Endothelial cell of umbilical vein (primary cell): ENCODE measurements at regions not wholly inside any gene's neighbourhood (a gene's known extent, or its start where the extent isn't known, plus 50 kb on each side); places are given as distances from the start of the nearest gene placed in this dataset.

Source experiments
- BruUV-seq: library from RNA; stranded (reverse); fragments of 400-500 nt; replicated peaks from 2 replicates; lab custom pipeline; 2021; lab: Mats Ljungman, UMichigan
- CTCF ChIA-PET: fragments of 300-600, 350-600 bp; sonication (Branson Sonifier 250); formaldehyde crosslinking; loops from one replicate; lab custom pipeline; 2021; ENCODE audit warnings: antibody characterized with exemption, inconsistent platforms; lab: Charles Lee
- POLR2A ChIA-PET: fragments of 300-600, 350-600 bp; sonication (Branson Sonifier 250); formaldehyde crosslinking; loops from one replicate; lab custom pipeline; 2021; ENCODE audit warnings: antibody characterized with exemption, inconsistent platforms; lab: Charles Lee
- DNase-seq: peaks from one replicate; pipeline ENCODE4 v3.0.0-alpha.2; 2011; ENCODE audit warnings: low read depth, low spot score
- FAIRE-seq: peaks from 2 replicates; lab custom pipeline; 2011; peaks lifted over from hg19 to GRCh38; lab: Jason Lieb, UNC
- H2AFZ ChIP-seq: 2 replicates; pipeline ENCODE4 v1.6.0; 2012; ENCODE audit warnings: low read depth, low read length, control low read depth, inconsistent platforms
- H3K27ac ChIP-seq: 2 replicates; pipeline ENCODE4 v1.5.1; 2011; ENCODE audit warnings: low read depth, mild to moderate bottlenecking, control low read depth, low read length, moderate library complexity; ENCODE audit not compliant: insufficient read depth
- H3K27me3 ChIP-seq, 2 experiments: 2 replicates each; pipeline versions ENCODE4 v1.6.0 to v1.6.1; 2011; ENCODE audit warnings: low read length in 2 of 2, mixed read lengths in 1 of 2; ENCODE audit not compliant: control insufficient read depth in 2 of 2, insufficient read depth in 2 of 2
- H3K36me3 ChIP-seq, 2 experiments: 2 replicates in 1 of 2; 3 replicates in 1 of 2; pipeline ENCODE4 v1.5.1; 2011; ENCODE audit warnings: low read length in 2 of 2, mild to moderate bottlenecking in 1 of 2, moderate library complexity in 1 of 2; ENCODE audit not compliant: control insufficient read depth in 2 of 2, insufficient read depth in 2 of 2; ENCODE audit errors: extremely low read depth in 1 of 2
- H3K4me1 ChIP-seq: 3 replicates; pipeline ENCODE4 v1.5.1; 2011; ENCODE audit warnings: mild to moderate bottlenecking, low read length; ENCODE audit not compliant: control insufficient read depth, insufficient read depth; ENCODE audit errors: extremely low read depth
- H3K4me2 ChIP-seq: 2 replicates; pipeline ENCODE4 v1.6.1; 2011; ENCODE audit warnings: low read length, control low read depth, mixed read lengths; ENCODE audit not compliant: insufficient read depth
- H3K4me3 ChIP-seq, 3 experiments: fragments of 200-600 bp in 1 of 3; sonication (generic), shearing (Covaris generic) in 1 of 3; replicated peaks in 1 of 3; 2 replicates each; pipeline ENCODE4 v1.5.1; 2011 to 2016; ENCODE audit warnings: control low read depth in 3 of 3, low read length in 3 of 3, mild to moderate bottlenecking in 2 of 3, inconsistent platforms in 1 of 3, low read depth in 1 of 3, moderate library complexity in 1 of 3; ENCODE audit not compliant: insufficient read depth in 1 of 3
- H3K79me2 ChIP-seq: 2 replicates; pipeline ENCODE4 v1.6.0; 2012; ENCODE audit warnings: low read length, inconsistent platforms; ENCODE audit not compliant: control insufficient read depth, insufficient read depth
- H3K9ac ChIP-seq: replicated peaks from 2 replicates; pipeline ENCODE3; 2011; ENCODE audit warnings: low read length, control low read depth; ENCODE audit not compliant: insufficient read depth; ENCODE audit errors: extremely low read depth
- H3K9me1 ChIP-seq: replicated peaks from 3 replicates; pipeline ENCODE4 v1.6.0; 2011; ENCODE audit warnings: mild to moderate bottlenecking, low read length; ENCODE audit not compliant: control insufficient read depth, insufficient read depth; ENCODE audit errors: extremely low read depth
- H3K9me3 ChIP-seq: replicated peaks from 2 replicates; pipeline ENCODE4 v1.5.1; 2012; ENCODE audit warnings: low read length, inconsistent platforms; ENCODE audit not compliant: control insufficient read depth, insufficient read depth
- H4K20me1 ChIP-seq: replicated peaks from 2 replicates; pipeline ENCODE3; 2011; ENCODE audit warnings: mild to moderate bottlenecking, low read length; ENCODE audit not compliant: control insufficient read depth, insufficient read depth; ENCODE audit errors: extremely low read depth
- EZH2 ChIP-seq: IDR thresholded peaks from 2 replicates; pipeline ENCODE4 v1.6.1; 2012; ENCODE audit warnings: borderline replicate concordance, low read depth, mild to moderate bottlenecking, moderate library complexity, low read length, inconsistent platforms; ENCODE audit not compliant: severe bottlenecking
- FOS ChIP-seq: IDR thresholded peaks from 2 replicates; pipeline ENCODE4 v1.6.1; 2011; ENCODE audit warnings: mild to moderate bottlenecking, low read length, moderate library complexity, borderline replicate concordance; ENCODE audit not compliant: insufficient read depth
- GATA2 ChIP-seq: IDR thresholded peaks from 2 replicates; pipeline ENCODE4 v1.7.0; 2011; ENCODE audit warnings: low read depth, mild to moderate bottlenecking, moderate library complexity, mixed read lengths, low read length; ENCODE audit not compliant: insufficient read length, insufficient read depth
- JUN ChIP-seq: IDR thresholded peaks from 2 replicates; pipeline ENCODE4 v1.6.1; 2011; ENCODE audit warnings: borderline replicate concordance, low read depth; ENCODE audit not compliant: insufficient read length, insufficient read depth
- MYC ChIP-seq: IDR thresholded peaks from one replicate; pipeline ENCODE4 v1.6.1; 2011; ENCODE audit warnings: mild to moderate bottlenecking, low read depth, low read length
- POLR2A ChIP-seq: IDR thresholded peaks from 2 replicates; pipeline ENCODE4 v1.6.1; 2012; ENCODE audit warnings: low read depth, mild to moderate bottlenecking, control low read depth, low read length
- POLR2AphosphoS5 ChIP-seq: IDR thresholded peaks from 2 replicates; pipeline ENCODE4 v1.6.1; 2012; ENCODE audit warnings: low read depth, mild to moderate bottlenecking, control low read depth, low read length, moderate library complexity; ENCODE audit not compliant: insufficient read depth
- dilution Hi-C: fragments of 300-500 bp; cut with MboI; formaldehyde crosslinking; loops from one replicate; pipeline ENCODE4 v1.15.0; 2019; ENCODE audit warnings: low sequenced_read_pairs; ENCODE audit not compliant: extremely low pct_ligation_motif_present
- intact Hi-C: fragments of 100-400 bp; cut with micrococcal nuclease; formaldehyde crosslinking; loops from one replicate; pipeline ENCODE4 v1.10.0; 2022
- TF ChIP-seq, protein P1 (sequence below), 2 donors: IDR thresholded peaks; 1 replicate in 1 of 2; 2 replicates in 1 of 2; pipeline ENCODE4 v1.5.1; 2011; ENCODE audit warnings: low read length in 2 of 2, mild to moderate bottlenecking in 2 of 2, moderate library complexity in 2 of 2, control low read depth in 1 of 2, inconsistent platforms in 1 of 2, low read depth in 1 of 2; ENCODE audit not compliant: insufficient read depth in 1 of 2; ENCODE audit errors: extremely low read depth in 1 of 2
- TF ChIP-seq, protein P2 (sequence below): IDR thresholded peaks from 2 replicates; pipeline ENCODE4 v1.6.1; 2011; ENCODE audit not compliant: insufficient read depth, insufficient read length

DNA sequence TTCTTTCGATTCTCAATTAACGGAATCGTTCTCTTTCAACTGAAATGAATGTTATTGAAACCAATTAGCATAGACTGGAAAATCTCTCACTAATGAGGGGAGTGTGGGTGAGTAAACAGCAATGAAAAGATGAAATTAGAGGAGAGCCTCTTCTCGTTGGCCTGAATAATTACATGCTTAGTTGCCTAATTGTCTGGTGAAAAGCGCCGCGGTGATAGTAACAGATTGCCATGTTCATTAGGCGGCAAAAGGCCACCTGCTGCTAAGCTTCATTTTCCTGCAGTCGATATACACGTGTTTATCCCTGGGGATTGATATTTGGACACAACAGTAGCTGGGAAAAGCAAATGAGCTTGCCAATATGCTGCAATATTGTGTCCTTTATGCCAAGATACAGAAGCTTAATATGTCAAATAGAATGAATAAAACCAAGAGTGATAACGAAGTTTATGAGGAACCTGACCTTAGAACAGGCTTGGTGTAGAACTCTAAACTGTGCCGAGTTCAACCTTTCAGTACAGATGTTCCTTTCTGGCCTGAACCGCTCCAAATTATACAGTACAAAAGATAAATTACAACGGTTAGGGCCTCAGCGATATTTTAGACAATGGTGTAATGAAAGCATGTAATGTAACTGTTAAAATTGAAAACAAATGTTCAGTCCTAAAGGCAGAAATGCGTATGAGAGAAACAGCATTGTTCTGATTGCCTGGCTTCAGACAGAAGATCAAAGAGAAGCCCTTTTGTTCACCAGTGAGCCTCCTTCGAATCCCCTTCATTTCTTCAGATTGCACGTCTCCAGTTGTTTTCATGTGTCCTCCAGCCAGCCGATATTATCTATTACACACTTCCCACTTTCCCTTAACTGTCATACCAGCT, 185.2 kb downstream of the SHOX2 start:
- H3K36me3 ChIP-seq, result no peaks in the 10 kb centered on the region
- intact Hi-C loops (no loop called here), dilution Hi-C loops (no loop called here)
- H3K79me2 ChIP-seq, result no peaks in the 10 kb centered on the region
- no peak for TF ChIP-seq JUN
- no peak for TF ChIP-seq FOS
- TF ChIP-seq, protein P1, sequence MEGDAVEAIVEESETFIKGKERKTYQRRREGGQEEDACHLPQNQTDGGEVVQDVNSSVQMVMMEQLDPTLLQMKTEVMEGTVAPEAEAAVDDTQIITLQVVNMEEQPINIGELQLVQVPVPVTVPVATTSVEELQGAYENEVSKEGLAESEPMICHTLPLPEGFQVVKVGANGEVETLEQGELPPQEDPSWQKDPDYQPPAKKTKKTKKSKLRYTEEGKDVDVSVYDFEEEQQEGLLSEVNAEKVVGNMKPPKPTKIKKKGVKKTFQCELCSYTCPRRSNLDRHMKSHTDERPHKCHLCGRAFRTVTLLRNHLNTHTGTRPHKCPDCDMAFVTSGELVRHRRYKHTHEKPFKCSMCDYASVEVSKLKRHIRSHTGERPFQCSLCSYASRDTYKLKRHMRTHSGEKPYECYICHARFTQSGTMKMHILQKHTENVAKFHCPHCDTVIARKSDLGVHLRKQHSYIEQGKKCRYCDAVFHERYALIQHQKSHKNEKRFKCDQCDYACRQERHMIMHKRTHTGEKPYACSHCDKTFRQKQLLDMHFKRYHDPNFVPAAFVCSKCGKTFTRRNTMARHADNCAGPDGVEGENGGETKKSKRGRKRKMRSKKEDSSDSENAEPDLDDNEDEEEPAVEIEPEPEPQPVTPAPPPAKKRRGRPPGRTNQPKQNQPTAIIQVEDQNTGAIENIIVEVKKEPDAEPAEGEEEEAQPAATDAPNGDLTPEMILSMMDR (IDR thresholded peaks at IDR 0.05; ENCODE audit: extremely low read depth in 1 of 2, insufficient read depth in 1 of 2, low read depth in 1 of 2, low read length in 2 of 2), result no peak
- no peak for TF ChIP-seq EZH2
- TF ChIP-seq POLR2AphosphoS5, result no peak
- TF ChIP-seq, protein P2, sequence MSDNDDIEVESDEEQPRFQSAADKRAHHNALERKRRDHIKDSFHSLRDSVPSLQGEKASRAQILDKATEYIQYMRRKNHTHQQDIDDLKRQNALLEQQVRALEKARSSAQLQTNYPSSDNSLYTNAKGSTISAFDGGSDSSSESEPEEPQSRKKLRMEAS, result no peak
- no peak for TF ChIP-seq MYC
- TF ChIP-seq GATA2, result no peak
- no peak for TF ChIP-seq POLR2A
- CTCF ChIA-PET, result interaction anchor here (0.6 kb wide), 1 partner anchor 156 kb away, joined by 5 read pairs; no protein-coding TSS in a partner anchor
- FAIRE-seq, result no peak
- no peak overlapping the region for H3K4me2 ChIP-seq
- no peaks in the 10 kb centered on the region for H3K9me1 ChIP-seq
- no peaks in the 10 kb centered on the region for H3K4me1 ChIP-seq
- no peak overlapping the region for H3K4me3 ChIP-seq
- H4K20me1 ChIP-seq, result no peaks in the 10 kb centered on the region
- no TSS peak for BruUV-seq
- H3K9ac ChIP-seq, result no peak overlapping the region
- H3K27ac ChIP-seq, result no peak overlapping the region
- H2AFZ ChIP-seq, result no peak overlapping the region
- POLR2A ChIA-PET, result no interaction called here
- no peaks in the 10 kb centered on the region for H3K9me3 ChIP-seq
- DNase-seq, result no peak
- H3K27me3 ChIP-seq, result no peaks in the 10 kb centered on the region
